ENCODE measurements at regions not wholly inside any gene's neighbourhood (a gene's known extent, or its start where the extent isn't known, plus 50 kb on each side); places are given as distances from the start of the nearest gene placed in this dataset.

DNA sequence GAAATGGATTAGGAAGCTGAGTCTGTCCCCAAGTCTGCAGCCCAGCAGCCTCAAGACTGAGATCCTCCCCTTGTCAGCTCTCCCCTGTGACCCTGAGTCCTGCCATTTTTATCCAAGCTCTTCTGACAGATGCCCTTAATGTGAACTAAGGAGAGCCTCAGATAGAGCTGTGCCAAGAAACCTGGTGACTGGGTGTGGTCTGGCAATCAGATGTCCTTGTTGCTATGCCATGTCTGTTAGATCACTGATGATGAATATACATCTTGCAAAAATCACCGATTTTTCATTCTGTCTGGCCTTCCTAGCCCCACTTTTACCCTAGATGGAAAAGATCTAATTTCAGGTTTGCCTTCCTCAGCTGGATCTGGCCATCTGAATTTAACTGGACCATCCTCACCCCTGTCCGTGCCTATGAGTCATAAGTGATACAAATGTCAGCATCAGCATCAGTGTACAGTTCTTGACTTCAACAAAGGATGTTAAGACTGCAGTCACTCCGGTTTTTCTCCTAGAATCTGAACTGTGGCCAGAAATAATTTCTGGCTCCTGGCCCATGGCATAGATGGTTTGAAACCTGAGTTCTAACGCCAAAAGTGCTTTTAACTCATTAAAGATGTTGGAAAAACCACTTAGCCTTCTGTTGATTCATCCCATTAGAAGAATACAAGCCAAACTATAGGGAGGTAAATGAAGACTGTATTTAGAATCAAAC lies 61.2 kb upstream of the GRIP1 start:
- TF ChIP-seq, protein P1, sequence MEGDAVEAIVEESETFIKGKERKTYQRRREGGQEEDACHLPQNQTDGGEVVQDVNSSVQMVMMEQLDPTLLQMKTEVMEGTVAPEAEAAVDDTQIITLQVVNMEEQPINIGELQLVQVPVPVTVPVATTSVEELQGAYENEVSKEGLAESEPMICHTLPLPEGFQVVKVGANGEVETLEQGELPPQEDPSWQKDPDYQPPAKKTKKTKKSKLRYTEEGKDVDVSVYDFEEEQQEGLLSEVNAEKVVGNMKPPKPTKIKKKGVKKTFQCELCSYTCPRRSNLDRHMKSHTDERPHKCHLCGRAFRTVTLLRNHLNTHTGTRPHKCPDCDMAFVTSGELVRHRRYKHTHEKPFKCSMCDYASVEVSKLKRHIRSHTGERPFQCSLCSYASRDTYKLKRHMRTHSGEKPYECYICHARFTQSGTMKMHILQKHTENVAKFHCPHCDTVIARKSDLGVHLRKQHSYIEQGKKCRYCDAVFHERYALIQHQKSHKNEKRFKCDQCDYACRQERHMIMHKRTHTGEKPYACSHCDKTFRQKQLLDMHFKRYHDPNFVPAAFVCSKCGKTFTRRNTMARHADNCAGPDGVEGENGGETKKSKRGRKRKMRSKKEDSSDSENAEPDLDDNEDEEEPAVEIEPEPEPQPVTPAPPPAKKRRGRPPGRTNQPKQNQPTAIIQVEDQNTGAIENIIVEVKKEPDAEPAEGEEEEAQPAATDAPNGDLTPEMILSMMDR (IDR thresholded peaks at IDR 0.05) = no peak
- TF ChIP-seq POLR2AphosphoS5 (IDR thresholded peaks at IDR 0.05) = no peak
- TF ChIP-seq POLR2A (IDR thresholded peaks at IDR 0.05) = no peak
